H4 (cell line): ENCODE measurements at regions not wholly inside any gene's neighbourhood (a gene's known extent, or its start where the extent isn't known, plus 50 kb on each side); places are given as distances from the start of the nearest gene placed in this dataset.
"Not testable (repeated sequence)": the region's sequence is repeated elsewhere in the genome, so short reads cannot be mapped to it uniquely, and the experiment has no call there.

Experiments used
- DNase-seq: peaks from one replicate; pipeline ENCODE4 v3.0.0-alpha.2; 2015; ENCODE audit warnings: low spot score

DNA sequence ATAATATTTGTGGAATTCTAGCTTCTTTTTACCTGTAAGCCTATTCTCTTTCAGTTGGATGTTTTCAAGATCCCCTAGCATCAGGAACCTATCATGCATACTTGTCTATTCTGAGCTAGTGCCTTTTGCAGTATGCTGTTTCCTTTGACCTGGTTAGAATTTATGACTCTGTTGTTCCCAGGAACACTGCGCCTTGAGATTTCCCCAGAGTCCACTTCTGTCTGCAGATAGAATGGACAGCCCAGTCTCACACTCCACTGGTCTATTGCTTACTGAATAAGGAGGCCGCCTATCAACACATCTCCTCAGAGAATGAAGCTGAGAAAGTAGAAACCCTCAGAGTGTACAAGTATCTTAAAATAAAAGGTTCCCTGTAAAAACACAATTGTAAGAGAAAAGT lies 465.1 kb upstream of the GALNTL6 start:
- DNase-seq, result no peak

DNA sequence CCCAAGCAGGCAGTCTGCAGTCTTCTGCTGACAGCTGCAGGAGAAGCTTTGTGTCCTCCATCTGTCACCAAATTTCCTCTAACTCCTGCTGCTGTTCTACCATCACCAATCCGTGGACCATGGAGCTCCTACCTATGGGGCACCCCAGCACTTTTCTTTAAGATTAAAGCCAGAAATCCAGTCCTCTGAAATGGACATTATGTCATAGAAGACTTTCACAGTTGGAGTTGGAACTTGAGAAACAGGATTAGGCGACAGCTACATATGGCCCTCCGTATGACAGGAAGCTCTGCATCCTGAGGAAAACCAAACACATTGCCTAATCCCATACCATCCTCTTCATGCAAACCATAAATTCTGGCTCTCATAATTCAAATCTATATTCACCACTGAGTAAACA lies 470.6 kb upstream of the GALNTL6 start:
- DNase-seq, result no peak

DNA sequence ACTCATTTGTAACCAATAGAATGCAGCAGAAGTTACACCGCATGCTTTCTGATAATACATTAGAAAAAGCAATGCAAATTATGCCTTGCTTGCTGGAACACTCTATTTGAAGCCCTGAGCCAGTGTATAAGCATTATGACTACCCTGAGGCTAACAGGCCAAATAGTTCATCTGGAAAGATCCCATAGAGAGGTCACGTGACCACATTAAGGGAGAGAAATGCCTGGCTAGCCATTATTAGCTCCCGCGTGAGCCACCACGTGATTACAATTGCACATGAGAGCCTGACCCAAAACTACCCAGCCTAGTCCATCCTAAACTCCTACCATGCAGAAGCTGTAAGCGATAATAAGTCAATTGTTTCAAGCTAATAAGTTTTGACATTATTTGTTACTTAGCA lies 472.9 kb upstream of the GALNTL6 start:
- no peak for DNase-seq

DNA sequence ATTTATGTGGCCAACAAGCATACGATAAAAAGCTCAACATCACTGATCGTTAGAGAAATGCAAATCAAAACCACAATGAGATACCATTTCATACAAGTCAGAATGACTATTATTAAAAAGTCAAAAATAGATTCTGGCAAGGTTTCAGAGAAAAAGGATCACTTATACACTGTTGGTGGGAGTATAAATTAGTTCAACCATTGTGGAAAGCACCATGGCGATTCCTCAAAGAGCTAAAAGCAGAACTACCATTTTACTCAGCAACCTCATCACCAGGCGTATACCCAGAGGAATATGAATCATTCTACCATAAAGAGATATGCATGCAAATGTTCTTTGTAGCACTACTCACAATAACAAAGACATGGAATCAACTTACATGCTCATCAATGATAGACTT lies 478.7 kb upstream of the GALNTL6 start:
- DNase-seq, result no peak

DNA sequence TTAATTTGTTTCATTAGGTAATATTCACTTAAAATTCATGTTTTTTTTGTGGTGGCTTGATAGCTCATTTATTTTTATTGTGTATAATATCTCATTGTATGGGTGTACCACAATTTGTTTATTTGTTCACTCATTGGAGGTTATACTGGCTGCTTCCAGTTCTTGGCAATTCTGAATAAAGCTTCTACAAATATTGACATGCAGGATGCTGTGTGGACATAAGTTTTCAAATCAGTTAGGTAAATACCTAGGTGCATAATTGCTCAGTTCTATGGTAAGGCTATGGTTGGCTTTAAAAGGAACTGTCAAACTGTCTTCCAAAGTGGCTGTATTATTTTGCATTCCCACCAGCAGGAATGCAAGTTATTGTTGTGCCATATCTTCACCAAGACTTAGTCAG lies 504.5 kb upstream of the GALNTL6 start:
- DNase-seq, result no peak

DNA sequence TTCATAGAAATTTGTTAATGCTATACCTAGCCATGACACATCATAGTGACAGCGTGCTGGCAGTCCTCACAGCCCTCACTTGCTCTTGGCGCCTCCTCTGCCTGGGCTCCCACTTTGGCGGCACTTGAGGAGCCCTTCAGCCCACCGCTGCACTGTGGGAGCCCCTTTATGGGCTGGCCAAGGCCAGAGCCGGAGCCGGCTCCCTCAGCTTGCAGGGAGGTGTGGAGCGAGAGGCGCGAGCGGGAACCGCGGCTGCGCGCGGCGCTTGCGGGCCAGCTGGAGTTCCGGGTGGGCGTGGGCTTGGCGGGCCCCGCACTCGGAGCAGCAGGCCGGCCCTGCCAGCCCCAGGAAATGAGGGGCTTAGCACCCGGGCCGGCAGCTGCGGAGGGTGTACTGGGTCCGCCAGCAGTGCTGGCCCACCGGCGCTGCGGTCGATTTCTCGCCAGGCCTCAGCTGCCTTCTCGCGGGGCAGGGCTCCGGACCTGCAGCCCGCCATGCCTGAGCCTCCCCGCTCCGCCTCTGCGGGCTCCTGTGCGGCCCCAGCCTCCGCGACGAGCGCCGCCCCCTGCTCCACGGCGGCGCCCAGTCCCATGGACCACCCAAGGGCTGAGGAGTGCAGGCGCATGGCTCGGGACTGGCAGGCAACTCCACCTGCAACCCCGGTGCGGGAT lies 515.0 kb upstream of the GALNTL6 start:
- DNase-seq, result not testable (repeated sequence)

DNA sequence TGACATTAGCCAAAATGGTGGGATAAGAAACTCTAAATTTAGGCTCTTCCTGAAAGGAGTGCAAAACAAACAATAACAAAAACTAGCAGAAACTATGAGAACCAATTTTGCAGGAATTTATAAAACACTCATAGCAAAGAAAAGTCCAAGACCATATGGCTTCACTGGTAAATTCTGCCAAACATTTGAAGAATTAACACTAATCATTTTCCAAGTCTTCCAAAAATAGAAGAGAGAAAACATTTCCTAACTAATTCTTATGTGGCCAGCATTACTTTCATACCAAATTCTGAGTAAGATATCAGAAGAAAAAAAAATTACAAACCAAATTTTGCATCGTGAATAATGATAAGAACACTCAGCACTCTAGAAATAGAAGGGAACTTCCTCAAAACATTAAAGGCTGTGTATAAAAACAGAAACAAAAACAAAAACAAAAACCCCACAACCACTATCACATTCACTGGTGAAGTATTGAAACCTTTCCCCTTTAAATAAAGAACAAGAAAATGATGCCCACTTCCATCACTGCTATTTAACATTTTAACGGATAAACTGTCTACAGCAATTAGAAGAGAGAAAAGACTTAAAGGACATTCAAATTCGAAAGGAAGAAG lies 524.3 kb upstream of the GALNTL6 start:
- no peak for DNase-seq

DNA sequence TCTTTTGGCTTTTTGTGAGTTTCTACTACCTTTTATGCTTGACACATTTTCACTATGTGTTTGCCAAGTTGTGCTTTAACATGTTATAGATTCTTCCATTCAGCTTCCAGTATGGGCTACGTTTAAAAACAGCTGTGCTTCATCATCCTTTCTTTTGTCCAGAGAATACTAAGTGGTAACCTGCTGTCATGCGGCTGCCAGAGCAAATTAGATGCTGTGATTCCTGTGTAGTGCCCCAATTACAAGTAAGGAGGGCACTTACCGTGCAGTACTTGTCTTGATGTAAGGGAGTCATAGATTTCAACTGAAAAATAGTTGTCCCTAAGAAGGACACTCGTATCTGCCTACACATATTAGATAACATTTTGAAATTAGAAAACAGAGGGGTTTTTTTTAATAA lies 531.8 kb upstream of the GALNTL6 start:
- DNase-seq, result no peak

DNA sequence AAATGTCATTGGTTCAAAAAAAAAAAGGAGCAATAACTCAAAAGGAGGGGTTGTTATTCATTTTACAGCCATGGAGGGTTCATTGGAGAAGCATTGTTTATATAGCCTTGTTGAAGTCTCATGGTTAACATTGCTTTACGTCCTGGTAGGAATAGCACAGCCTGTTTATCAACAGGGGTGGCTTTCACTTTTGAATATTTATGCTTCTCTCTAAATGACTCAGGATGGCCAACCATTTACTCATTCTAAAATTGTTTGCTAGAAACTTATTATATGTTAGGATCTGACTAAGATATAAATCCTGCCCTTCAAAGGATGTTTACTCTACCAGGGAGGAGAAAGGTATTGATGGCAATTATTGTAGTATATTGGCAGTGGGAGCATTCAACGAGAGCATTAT lies 534.1 kb upstream of the GALNTL6 start:
- peak; percentile 16 for DNase-seq

DNA sequence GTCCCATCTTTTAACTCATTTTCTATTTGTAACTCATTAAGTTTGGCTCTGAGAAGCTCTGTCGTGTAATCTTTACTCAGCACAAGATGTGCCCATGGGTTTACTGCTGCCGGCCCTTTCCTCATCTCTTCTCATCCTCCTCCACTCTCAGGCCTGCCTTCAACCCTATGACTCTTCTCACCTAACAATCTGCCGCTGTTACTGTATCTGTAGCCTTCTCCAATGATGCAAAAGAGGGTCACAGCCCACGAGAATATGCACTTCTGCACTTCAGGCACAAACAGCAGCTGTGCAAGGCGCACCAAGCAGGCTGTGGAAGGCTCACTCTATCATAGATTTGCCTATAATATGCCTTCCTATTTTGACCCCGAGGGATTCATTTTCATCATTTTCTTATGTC lies 546.5 kb upstream of the GALNTL6 start:
- DNase-seq, result peak; percentile 4

DNA sequence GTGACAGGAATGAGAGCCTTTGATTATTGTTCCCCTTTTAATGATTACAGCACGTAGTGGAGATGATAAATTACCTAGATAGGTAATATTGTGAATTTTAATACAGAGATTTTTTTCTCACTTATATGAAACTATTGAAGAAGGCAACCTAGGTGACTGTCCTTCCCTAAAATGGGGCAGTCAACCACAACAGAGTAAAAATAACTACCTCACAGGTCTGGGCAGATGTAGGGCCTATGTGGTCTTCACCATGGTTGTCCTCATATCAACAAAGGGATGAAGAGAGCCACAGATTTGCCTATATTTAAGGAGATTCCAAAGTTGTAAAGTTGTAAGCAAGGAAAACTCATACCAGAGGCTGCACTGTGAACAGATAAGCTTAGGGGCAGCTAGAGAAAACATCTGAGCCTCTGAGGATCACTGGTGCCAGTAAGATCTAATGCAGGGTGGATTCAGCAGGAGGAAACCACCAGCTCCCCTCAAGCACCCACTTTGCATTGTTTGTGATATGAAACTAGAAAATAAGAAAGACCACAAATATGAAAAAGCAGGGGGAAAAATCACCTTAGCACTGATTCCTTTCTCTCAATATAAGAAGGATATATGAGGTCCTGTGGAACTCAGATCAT lies 547.9 kb upstream of the GALNTL6 start:
- DNase-seq, result no peak

DNA sequence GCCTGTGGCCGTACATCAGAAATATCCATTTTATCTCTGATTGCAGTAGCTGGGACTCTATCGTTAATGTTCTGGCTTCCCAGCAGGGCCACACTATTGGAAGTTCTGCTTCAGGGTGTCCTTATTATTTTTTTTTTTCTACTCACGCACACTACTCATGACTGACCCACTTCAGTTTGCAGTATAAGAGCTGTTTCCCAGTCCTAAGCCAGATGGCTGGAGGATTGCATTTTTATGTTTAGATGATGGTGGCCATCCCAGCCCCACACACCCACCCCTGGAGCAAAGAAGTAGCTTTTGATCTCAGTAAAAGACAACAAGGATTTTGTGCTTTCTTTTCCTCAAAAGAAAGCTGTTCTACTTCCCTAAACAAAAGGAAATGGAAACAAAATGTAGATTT lies 557.0 kb upstream of the GALNTL6 start:
- no peak for DNase-seq

DNA sequence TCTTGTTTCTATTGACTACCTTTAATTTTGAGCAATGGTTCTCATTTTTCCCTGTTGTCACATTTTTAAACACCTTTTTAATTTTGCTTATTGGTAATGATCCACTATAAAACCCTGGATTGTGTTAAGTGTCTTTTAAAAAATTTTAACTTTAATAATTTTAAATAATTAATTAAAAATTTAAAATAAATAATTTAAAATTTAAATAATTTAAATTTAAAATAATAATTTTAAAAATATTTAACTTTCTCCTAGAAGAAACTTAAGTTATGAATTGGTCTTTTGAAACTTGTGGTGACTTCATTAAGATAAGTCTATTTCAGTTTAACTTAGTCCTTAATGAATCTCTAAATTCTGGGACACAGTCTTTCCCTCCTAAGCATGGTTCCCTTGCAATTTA lies 566.3 kb upstream of the GALNTL6 start:
- no peak for DNase-seq

DNA sequence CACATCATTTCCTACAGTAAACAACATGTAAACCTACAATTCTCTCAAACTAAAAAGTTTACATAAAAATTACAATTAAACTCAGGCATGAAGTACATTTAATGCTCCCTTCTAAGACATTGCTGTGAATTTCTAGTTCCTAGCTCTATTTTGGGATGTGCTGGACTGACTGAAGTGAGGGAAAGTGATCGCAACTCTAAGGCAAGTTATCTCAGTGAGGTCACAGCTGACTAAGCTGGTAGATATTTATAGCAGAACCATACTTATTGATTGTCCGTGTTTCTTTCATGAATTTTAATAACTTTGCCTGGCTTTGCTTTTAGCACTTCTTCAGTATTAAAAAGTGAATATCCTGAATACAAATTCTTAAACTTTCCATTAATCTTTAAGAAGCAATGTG lies 570.4 kb upstream of the GALNTL6 start:
- DNase-seq, result no peak

DNA sequence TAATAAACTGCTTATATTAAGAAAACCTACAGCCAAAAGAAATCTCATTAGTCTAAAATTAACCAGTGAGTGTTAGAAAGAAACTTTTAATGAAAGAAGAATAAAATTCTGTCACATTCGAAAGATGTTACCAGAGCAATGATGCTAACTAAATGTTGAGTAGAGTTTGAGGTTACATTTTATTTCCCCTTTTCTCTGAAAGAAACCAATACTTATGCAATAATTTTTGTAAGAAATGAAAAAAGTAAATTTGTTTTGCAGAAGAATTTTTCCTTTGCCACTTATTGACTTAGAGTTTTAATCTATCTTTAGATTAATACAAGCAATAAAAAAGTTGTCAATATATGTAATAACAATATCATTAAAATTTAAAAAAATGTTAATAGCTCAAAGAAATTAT lies 574.0 kb upstream of the GALNTL6 start:
- DNase-seq, result no peak

DNA sequence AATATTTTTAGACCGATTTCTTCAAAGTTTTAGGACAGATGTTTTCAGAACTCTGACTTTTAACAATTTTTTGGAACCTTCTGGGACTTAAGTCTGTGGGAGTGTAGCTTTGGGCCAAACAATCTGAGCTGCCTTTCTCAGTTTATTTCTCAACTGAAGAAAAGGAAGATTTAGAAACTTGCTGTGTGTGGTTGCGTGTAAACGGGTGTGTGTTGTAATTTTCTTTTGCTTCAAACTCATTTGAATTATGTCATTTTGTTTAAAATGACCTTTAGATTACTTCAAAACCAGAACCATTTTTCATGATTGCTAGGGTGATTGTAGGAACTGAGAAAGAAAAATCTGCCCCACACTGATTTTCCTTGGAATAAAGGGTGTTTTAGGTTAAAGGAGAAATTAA lies 577.7 kb upstream of the GALNTL6 start:
- no peak for DNase-seq

DNA sequence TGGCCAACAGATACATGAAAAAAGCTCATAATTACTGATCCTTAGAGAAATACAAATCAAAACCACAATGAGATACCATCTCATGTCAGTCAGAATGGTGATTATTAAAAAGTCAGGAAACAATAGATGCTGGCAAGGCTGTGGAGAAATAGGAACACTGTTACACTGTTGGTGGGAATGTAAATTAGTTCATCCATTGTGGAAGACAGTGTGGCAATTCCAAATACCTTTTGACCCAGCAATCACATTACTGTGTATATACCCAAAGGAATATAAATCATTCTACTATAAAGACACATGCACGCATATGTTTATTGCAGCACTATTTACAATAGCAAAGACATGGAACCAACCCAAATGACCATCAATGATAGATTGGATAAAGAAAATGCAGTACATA lies 583.9 kb upstream of the GALNTL6 start:
- not testable (repeated sequence) for DNase-seq

DNA sequence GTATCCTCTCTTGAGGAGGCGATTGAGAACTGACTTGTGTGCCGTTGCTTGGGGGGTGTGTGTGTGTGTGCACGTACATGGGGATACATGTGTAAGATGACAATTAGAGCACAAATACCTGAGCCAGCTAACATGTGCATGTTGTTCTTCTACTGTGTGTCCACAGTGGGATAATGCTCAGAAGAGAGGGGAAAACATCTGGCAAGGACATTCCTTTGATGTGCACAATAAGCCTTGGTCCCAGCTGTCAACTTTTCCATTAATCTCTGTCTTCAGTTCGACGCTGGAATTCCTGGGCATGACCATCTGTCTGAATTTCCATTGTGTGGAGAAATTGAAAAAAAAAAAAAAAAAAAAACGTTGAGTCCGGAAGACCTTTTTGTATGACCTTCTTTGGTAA lies 592.0 kb upstream of the GALNTL6 start:
- DNase-seq, result no peak

DNA sequence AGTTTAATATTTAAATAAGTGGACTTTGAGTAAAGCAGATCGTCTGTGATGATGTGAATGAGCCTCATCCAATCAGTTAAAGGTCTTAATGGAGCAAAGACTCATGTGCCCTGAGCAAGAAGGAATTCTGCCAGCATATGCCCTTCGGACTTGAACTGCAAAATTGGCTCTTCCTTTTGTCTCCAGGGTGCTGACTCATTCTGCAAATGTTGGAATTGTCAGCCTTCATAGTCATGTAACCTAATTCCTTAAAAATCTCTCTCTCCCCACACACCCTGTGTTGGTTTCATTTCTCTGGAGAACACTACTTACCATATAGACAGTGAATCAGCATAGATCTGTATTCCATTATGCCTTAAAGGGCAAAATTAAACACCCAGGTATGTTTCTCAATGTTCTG lies 609.8 kb upstream of the GALNTL6 start:
- peak; percentile 78 for DNase-seq

DNA sequence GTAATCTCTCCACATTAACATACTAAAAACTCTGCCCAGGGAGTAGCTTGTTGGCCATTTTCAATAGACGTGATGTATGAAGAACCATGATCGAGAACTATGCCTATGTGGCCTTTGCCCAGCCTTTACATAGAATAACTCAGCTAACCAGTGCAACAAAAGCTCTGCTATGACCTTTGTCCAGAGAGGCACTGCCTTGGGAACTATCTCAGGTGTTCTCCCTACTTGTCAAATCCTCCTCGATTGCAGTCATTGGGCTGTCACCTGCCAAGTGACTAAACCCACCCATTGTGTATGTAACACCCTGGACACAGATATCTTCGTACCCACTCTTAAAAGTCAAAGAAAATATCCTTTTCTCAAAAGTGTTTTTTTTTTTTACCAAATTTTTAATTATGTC lies 610.3 kb upstream of the GALNTL6 start:
- DNase-seq, result no peak

DNA sequence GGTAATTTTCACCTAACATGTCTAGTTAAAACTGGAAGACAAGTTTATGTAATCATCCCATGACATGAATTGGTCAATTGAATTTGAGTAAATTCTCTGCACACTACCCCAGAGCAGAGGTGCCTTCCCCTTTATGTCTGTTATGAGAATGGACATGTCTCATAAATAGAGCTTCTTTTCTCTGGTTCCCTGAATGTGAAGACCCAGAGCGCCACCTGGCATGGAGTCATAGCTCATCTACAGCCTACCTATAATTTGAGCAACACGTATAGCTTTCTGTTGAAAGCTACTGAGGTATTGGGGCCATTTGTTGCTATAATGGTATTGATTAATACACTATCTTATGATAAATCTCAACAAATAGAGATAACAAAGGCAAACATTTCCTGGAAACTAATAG lies 626.5 kb upstream of the GALNTL6 start:
- DNase-seq, result no peak

DNA sequence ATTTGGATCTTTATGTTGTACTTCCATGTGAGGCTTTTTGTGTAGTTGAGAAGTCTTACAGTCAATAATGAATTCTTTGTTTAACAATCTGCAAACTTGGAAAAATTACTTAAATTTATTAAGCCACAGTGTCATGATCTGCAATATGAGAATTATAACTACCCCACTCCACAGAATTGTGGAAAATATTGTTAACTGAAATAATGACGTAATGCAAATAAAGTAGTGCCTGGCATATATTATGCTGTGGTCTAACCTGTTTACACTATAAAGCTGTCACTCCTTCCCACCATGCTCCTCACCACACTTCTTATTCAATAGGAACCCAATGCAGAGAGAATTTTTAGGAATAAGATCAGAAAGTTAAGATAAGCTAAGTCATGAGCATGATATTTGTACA lies 632.1 kb upstream of the GALNTL6 start:
- peak; percentile 29 for DNase-seq

DNA sequence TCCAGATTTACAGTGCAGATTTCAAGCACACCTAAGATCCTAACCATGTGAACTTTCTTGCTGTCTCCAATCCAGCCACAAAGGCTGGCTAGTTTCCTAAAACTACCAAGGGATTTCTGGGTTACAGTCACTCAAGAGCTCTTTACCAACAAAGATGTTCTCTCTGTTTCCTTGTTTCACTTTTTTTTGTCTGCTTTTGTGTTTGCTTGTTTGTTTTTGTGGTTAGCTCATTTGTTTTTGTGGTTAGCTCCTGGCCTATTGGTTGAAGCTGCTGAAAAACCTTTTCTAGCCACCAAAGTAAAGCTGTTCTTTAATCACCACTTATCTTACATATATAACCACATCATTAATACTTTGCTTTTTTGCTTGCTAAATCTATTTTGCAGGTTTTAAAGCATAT lies 642.5 kb upstream of the GALNTL6 start:
- peak; percentile 51 for DNase-seq

DNA sequence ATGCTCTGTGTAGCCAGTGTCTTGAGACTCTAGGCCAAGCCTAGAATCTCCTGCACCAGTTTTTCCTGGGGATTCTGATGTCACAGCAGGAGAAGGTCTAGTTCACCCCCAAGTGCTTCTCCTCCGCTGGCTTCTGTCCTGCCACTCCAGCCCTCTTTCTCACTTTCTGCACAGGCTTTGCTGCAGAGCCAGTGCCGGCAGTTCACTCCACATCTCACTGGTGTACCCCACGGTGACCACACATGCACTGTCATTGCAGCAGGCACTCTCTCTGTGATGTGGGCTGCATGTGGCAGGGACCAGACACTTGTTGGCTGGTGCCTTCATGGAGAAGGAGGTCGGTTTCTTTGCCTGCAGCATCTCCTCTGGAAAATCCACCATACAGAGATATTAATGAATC lies 643.8 kb upstream of the GALNTL6 start:
- DNase-seq, result no peak
